Retina (tissue), 1 donor: ENCODE measurements at regions not wholly inside any gene's neighbourhood (a gene's known extent, or its start where the extent isn't known, plus 50 kb on each side); places are given as distances from the start of the nearest gene placed in this dataset.
A peak's percentile ranks its signal among the peaks of the same experiment; 100 is the strongest.
"Not testable (repeated sequence)": the region's sequence is repeated elsewhere in the genome, so short reads cannot be mapped to it uniquely, and the experiment has no call there.

ENCODE experiments used
- DNase-seq: peaks from one replicate; pipeline ENCODE4 v3.0.0-alpha.2; 2016

- no peak for DNase-seq
These were observed 113.2 kb upstream of the CHST15 start for GRCh38 chr10:124206616-124207015.

- no peak for DNase-seq
These were observed 112.0 kb upstream of the CHST15 start for GRCh38 chr10:124205432-124205831.

DNA sequence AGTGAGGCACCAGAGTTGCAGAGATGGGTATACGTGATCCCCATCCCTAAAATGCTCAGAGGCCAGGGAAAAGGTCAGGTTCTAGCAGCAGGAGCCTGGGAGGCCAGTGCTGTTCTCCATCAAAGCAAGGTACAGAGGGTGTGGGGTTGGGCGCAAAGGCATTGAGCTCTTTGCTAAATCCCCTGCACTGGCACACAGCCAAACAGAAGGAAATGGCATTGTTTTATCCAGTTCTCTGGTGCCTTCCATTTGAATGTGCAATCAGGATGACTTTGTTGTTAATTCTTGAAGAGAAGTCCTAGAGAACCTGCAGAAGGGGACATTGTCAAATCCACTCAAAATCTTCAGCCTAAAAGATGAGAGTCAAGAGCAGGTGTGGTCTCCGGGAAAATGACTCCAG lies 111.3 kb upstream of the CHST15 start:
- no peak for DNase-seq

GRCh38 chr10:124200011-124200410 lies 106.6 kb upstream of the CHST15 start:
- DNase-seq: no peak

DNA sequence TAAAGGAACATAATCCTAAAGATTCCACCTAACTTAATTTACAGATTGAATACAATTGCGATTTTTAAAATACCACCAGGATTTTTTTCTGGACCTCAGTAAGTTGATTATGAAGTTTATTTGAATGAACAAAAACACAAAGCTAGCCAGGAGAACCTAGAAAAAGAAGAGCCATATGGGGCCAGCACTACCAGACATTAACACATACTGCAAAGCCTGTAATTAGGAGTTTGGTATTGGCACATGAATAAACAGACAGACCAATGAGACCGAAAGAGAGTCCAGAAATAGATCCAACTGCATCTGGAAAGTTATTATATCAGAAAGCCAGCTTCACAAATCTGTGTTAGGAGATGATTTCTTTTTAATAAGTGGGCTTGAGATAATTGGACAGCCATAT lies 105.5 kb upstream of the CHST15 start:
- DNase-seq: no peak

DNA sequence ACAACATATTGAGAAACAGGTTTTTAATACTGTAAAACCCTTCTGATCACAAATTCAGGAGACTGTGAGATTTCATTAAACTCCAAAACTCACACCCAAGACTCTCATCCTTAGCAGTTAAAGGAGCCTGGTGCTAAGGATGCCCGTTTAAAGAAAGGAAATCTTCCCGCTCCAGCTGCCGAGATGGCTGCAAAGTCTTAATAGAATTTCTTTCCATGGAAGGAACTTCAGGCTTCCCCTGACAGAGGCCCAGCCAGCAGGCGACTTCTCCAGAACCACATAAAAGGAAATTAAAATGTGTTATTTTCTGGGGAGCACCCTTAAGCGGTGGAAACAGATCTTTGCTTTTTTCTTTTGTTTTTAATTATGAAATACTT lies 104.7 kb upstream of the CHST15 start:
- DNase-seq: peak; percentile 52

- DNase-seq: peak; percentile 91
These were observed 104.2 kb upstream of the CHST15 start for GRCh38 chr10:124197371-124198124.

- no peak for DNase-seq
These were observed 103.3 kb upstream of the CHST15 start for GRCh38 chr10:124196659-124197058.

DNA sequence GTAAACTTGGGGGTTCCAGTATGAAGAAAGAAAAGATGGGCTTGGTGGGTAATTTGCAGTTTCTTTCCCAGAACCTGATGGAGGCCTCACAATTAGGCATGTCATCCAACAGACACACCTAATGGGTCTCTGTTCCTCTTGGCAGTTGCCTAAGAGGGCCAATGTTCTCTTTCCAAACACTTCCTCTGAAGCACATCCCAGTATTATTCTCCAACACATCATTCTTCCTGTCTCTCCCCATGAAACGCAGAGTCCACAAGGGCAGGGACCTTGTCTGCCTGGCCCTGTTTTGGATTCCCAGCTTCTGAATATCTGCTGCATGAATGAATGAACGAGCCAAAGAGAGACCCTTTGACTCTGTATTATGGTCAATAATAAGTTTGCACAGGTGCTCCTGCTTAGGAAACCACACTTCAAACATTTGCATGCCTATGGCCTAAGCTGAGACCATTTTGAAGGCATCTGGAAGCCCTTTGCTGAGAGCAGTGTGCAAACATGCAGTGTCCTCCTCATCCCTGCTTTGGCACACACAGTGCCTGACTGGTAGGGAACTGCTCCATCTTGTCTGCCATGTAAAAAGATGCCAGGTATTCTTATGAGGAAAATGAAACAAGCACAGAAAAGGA lies 100.9 kb upstream of the CHST15 start:
- no peak for DNase-seq

DNA sequence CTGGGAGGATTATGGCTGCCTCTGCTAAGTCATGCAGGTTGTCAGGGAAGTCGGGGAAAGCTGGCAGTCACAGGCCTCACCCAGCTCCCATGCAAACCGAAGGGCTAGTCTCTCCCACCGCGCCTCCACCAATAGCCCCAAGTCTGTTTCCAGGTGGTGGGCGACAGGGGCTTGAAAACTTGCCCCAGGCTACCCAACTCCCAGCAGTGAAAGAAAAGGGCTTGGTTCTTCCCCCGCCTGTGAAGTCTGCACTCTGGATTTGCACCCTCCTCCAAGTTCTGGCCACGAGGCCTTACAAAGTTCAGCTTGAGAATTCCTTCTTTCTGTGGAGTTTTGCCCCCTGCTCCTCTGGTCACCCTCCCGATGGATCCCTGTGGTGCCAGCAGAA lies 99.9 kb upstream of the CHST15 start:
- DNase-seq: no peak

DNA sequence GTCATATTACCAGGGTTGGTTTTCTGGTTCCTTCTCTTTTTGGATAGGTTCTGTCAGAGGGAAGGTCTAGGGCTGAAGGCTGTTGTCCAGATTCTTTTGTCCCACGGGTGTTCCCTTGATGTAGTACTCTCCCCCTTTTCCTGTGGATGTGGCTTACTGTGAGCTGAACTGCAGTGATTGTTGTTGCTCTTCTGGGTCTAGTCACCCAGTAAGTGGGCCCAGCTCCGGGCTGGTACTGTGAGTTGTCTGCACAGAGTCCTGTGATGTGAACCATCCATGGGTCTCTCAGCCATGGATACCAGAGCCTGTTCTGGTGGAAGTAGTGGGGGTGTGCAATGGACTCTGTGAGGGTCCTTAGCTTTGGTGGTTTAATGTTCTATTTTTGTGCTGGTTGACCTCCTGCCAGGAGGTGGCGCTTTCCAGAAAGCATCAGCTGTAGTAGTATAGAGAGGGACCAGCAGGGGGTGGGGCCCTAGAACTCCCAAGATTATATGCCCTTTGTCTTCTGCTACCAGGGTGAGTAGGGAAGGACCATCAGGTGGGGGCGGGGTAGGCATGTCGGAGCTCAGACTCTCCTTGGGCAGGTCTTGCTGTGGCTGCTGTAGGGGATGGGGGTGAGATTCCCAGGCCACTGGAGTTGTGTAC lies 99.4 kb upstream of the CHST15 start:
- not testable (repeated sequence) for DNase-seq

- DNase-seq: not testable (repeated sequence)
These were observed 97.1 kb upstream of the CHST15 start for GRCh38 chr10:124190476-124190875.

DNA sequence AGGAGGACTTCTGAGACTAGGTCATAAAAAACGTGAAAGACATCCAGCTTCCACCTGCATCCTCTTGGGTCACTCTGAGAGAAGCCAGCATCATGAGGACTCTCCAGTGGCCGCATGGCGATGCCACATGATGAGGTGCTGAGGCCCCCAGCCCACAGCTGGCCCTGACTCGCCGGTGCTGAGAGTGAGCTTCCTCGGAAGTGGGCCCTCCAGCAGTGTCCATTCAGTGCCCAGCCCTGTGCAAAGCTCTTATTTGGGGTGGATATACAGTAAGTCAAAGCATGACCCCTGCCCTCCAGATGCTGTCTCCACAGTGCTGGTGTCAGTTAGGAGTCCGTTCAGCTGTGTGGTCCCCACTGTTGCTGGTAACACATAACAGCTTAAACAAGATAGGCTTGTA lies 93.6 kb upstream of the CHST15 start:
- no peak for DNase-seq

GRCh38 chr10:124185084-124185483 lies 91.7 kb upstream of the CHST15 start:
- DNase-seq: no peak

DNA sequence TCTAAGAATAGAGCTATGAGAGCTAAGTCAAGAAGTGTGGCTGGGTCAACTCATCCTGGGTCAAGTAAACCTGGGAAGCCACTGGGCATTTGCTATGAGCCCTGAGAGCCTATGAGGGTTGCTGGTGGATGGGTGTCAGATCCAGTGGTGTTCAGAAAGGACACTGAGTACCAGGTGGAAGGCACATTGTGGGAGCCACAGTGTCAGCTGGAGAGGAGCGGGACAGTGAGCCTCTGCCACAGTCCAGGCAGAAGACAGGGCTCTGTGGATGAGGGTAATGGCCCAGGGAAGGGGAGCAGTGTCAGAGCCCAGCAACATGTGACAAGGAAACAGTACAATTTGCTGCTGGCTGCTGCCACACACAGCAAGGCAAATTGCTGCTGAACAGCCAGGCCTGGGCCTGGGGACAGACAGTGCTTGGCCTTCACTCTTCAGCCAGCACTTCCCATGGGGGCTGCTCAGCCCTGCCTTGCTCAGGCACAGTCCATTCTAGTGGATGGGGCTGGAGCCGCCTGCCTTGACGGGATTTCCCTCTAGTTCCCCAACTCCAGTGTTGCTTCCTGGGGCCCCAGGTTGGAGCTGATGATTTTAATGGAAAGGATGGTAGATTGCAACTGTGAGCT lies 90.9 kb upstream of the CHST15 start:
- peak; percentile 26 for DNase-seq

DNA sequence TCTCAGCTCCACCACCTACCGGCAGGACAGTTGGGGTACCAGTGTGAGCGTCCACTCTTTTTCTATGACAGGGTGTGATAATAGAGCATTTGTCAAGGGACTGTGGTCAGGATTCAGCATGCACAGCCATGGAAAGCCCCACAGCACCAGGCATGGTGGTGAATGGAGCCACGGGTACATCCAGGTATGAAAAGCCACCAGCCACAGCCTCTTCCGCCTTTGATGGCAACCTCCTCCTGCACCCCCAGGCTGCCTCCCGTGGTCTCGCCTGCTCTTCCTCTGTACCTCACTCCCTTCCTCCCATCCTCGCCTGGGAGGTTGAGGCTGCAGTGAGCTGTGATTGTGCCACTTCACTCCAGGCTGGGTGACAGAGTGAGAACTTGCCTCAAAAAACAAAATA lies 90.2 kb upstream of the CHST15 start:
- no peak for DNase-seq

DNA sequence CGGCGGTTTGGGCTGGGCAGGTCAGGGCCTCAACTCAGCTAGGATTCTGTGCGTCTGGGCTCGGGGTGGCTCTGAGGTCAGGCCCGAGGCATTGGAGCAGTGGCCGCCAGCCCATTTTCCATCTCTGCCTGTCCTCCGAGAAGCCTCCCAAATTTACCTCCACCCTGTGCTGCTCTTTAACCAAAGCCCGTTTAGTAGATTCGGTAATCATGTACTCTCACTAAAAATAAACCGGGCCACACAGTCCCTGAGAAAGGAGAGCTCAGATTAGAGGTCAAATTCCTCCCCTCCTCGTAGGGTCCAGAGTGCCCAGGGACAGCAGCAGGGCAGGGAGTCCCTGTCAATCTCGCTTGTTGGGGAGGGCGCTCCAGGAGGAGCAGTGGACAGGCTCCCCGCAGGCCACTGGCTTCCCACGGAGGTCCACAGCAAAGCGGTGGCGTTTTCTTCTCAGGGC lies 88.7 kb upstream of the CHST15 start:
- DNase-seq: no peak

GRCh38 chr10:124181656-124182055 lies 88.3 kb upstream of the CHST15 start:
- no peak for DNase-seq

GRCh38 chr10:124180947-124181549 lies 87.7 kb upstream of the CHST15 start:
- no peak for DNase-seq

DNA sequence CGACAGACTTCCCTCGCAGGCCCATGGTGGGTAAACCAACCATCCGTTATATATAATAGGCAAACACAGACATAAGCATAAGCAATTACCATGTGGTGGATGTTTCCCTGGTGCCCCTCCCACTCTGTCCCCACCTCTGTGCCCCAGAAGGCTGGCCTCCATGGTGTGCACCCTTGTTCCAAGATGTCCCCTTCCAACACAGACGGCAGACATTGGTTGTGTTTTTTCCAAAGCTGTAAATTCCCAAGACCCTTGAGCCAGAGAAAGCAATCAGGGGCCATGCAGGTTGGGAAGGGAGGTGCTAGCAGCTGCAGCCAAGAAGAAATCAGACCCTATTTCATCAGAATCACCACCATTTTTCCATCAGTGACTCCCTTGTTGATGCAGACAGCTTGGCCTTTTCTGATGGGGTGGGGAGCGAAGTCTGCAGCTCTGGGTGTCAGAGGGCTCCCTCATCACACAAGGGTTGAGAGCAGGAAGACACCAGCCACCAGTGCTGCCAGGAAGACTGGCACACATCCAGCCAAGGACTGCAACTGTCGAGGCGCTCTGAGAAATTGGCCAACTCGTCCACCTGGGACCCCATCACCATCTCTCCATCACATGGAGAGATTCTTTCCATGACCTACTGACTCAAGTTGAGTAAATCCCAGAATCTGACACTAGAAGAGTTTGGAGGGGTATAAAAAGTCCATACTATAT lies 86.8 kb upstream of the CHST15 start:
- DNase-seq: no peak

GRCh38 chr10:124179308-124180043 lies 86.1 kb upstream of the CHST15 start:
- no peak for DNase-seq

DNA sequence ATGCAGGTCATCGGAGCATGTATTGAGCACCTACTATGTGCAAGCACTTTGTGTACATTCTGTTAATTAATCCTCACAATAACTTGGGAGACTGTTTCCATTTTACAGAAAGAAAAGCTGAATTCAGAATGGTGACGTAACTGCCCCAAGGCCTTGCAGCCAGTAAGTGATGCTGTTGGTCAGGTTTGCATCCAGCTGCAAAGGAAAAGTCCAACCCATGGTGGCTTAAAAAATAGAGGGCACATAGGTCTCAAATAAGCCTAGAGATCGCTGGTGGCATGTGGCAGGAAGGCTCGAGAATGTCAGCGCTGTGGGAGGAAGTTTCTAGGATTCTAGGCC lies 83.8 kb upstream of the CHST15 start:
- no peak for DNase-seq
